Activated T-helper 2 cell treated with anti-CD3 and anti-CD28 coated beads, Interferon-gamma antibody, Interleukin-2, Interleukin-4, amounts not matched to agents 10 μg/mL and 5 μg/mL and 100 μg/mL, durations not matched to agents 14 hours and 24 hours and 36 hours (primary cell): ENCODE measurements at regions not wholly inside any gene's neighbourhood (a gene's known extent, or its start where the extent isn't known, plus 50 kb on each side); places are given as distances from the start of the nearest gene placed in this dataset.

Experiments used
- DNase-seq: peaks from one replicate; pipeline ENCODE4 v3.0.0; 2021; ENCODE audit warnings: low spot score
- H3K27ac Mint-ChIP-seq: one replicate; pipeline ENCODE4 v1.8.0; 2021; ENCODE audit warnings: mixed read lengths
- H3K27me3 Mint-ChIP-seq: one replicate; pipeline ENCODE4 v1.8.0; 2021; ENCODE audit warnings: low read depth, mixed read lengths
- H3K36me3 Mint-ChIP-seq: one replicate; pipeline ENCODE4 v1.8.0; 2021; ENCODE audit warnings: low read depth, mixed read lengths
- H3K4me1 Mint-ChIP-seq: one replicate; pipeline ENCODE4 v1.8.0; 2021; ENCODE audit warnings: low read depth, mixed read lengths
- H3K4me3 Mint-ChIP-seq: one replicate; pipeline ENCODE4 v1.8.0; 2021; ENCODE audit warnings: low read depth, mild to moderate bottlenecking, moderate library complexity, mixed read lengths
- H3K9me3 Mint-ChIP-seq: one replicate; pipeline ENCODE4 v1.8.0; 2021; ENCODE audit warnings: mixed read lengths
- intact Hi-C: fragments of 100-400 bp; cut with micrococcal nuclease; formaldehyde crosslinking; loops from one replicate; pipeline ENCODE4 v1.15.1; 2023

DNA sequence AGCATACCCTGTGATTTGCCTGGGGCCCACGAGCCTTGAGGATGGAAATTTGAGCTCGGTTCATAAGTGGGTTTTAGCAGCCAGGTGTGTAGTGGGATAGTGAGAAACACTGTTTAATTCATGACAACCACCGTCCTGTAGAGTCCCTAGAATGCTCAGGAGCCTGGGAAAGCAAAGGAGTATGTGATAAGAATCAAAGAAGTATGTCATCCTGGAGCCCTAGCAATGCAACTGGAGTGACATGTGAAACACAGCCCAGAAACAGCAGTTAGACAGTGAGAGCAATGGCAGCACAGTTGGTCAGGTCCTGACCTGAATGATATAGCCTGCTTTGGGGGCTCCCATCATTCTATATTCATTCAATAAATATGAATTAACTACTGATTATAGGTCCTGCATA, 161.2 kb upstream of the ECI2 start:
- no peak overlapping the region for H3K4me3 Mint-ChIP-seq
- no peaks in the 10 kb centered on the region for H3K36me3 Mint-ChIP-seq
- no peaks in the 10 kb centered on the region for H3K9me3 Mint-ChIP-seq
- peaks cover 2% of the 10 kb centered on the region for H3K27me3 Mint-ChIP-seq
- H3K27ac Mint-ChIP-seq: no peak overlapping the region
- DNase-seq: no peak
- H3K4me1 Mint-ChIP-seq: no peaks in the 10 kb centered on the region
- intact Hi-C loops: no loop called here

DNA sequence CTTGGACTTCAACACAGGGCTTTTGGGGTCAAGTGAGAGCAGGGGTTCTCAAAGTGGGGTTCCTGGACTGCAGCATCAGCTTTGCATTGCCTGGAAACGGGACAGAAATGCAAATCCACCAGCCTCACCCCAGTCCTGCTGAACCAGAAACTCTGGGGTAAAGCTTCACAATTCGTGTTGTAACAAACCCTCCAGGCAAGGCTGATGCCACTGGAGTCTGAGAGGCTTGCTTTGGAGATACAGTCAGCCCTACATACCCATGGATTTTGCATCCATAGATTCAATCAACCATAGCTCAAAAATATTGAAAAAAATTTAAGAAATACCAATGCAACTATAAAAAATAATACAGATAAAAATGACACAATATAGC, 160.4 kb upstream of the ECI2 start:
- Mint-ChIP-seq H3K36me3 (no peaks in the 10 kb centered on the region), H3K27ac (no peak overlapping the region), H3K9me3 (no peaks in the 10 kb centered on the region), H3K27me3 (no peaks in the 10 kb centered on the region), H3K4me3 (no peak overlapping the region), H3K4me1 (no peaks in the 10 kb centered on the region)
- no peak for DNase-seq
- intact Hi-C loops: no loop called here

GRCh38 chr6:4295058-4295782, 159.8 kb upstream of the ECI2 start:
- no peaks in the 10 kb centered on the region for H3K9me3 Mint-ChIP-seq
- H3K27ac Mint-ChIP-seq: no peak overlapping the region
- no peaks in the 10 kb centered on the region for H3K36me3 Mint-ChIP-seq
- no peak for DNase-seq
- no peak overlapping the region for H3K4me3 Mint-ChIP-seq
- intact Hi-C loops: no loop called here
- no peaks in the 10 kb centered on the region for H3K27me3 Mint-ChIP-seq
- H3K4me1 Mint-ChIP-seq: no peaks in the 10 kb centered on the region

- Mint-ChIP-seq H3K9me3 (no peaks in the 10 kb centered on the region), H3K4me3 (no peak overlapping the region), H3K4me1 (no peaks in the 10 kb centered on the region), H3K27me3 (no peaks in the 10 kb centered on the region), H3K27ac (no peak overlapping the region), H3K36me3 (no peaks in the 10 kb centered on the region)
- no peak for DNase-seq
- intact Hi-C loops: no loop called here
Observed at GRCh38 chr6:4294636-4295035, 159.3 kb upstream of the ECI2 start.

DNA sequence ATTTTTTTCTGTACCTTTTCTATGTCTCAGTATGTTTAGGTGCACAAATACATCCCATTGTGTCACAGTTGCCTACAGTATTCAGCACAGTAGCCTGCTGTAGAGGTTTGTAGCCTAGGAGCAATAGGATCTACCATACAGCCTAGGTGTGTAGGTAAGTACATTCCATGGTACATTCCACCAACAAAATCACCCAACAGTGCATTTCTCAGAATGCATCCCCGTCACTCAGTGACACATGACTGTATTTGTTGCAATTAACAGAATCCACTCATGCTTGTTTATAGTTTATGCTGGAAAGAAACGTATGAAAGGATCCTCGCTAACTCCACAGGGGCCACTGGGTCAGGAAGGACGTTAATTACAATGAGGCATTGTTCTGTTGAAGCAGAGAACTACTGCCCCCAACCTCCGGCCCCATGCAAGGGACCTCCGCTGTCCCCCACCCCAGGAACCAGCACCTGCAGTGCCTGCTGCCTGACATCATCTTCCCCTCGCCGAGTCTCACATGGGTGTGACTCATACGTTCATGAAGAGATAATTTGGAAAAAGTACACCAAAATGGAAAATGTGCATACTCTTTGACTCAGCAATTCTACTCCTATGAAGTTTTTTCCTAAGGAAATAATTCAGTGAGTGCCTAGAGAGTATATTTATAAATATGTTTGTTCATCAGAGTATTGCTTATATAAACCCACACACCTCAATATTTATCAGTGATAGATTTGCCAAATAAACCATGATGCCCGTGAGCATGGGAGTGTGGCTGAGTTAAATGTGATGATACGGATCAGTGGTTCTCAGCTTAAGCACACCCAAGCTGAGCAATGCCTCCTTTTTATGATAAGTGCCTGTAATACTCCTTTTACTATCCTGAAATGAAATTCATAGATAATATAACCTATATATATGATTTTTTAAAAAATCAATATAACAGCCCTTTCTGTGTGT, 156.4 kb upstream of the ECI2 start:
- no peaks in the 10 kb centered on the region for H3K27me3 Mint-ChIP-seq
- no peaks in the 10 kb centered on the region for H3K9me3 Mint-ChIP-seq
- DNase-seq: no peak
- no peaks in the 10 kb centered on the region for H3K36me3 Mint-ChIP-seq
- H3K27ac Mint-ChIP-seq: no peak overlapping the region
- H3K4me3 Mint-ChIP-seq: no peak overlapping the region
- H3K4me1 Mint-ChIP-seq: no peaks in the 10 kb centered on the region
- intact Hi-C loops: no loop called here

DNA sequence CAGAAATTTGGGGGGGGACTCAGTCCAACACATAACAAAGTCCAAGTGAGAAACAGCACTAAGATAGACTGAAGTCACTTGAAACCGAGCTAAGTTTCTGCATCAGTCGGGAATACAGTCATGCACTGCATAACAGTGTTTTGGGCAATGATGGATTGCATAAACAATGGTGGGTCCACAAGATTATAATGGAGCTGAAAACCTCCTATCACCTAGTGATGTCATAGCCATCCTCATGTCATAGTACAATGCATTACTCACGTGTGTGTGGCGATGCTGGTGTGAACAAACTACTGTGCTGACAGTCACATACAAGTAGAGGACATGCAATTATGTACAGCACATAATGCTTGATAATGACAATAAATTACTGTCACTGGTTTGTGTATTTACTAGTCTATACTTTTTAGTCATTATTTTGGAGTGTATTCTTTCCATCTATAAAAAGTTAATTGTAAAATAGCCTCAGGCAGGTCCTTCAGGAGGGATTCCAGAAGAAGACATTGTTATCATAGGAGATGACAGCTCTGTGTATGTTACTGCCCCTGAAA, 154.5 kb upstream of the ECI2 start:
- Mint-ChIP-seq H3K4me3 (no peak overlapping the region), H3K36me3 (no peaks in the 10 kb centered on the region), H3K4me1 (no peaks in the 10 kb centered on the region), H3K27me3 (peaks cover 2% of the 10 kb centered on the region), H3K9me3 (no peaks in the 10 kb centered on the region), H3K27ac (no peak overlapping the region)
- no peak for DNase-seq
- intact Hi-C loops: no loop called here

- no peaks in the 10 kb centered on the region for H3K9me3 Mint-ChIP-seq
- no peak overlapping the region for H3K4me3 Mint-ChIP-seq
- intact Hi-C loops: no loop called here
- peaks cover 7% of the 10 kb centered on the region for H3K27me3 Mint-ChIP-seq
- no peak overlapping the region for H3K27ac Mint-ChIP-seq
- no peaks in the 10 kb centered on the region for H3K4me1 Mint-ChIP-seq
- no peaks in the 10 kb centered on the region for H3K36me3 Mint-ChIP-seq
- no peak for DNase-seq
Observed at GRCh38 chr6:4287811-4288244, 152.5 kb upstream of the ECI2 start.

GRCh38 chr6:4287372-4287771, 152.0 kb upstream of the ECI2 start:
- DNase-seq: no peak
- Mint-ChIP-seq H3K36me3 (no peaks in the 10 kb centered on the region), H3K27me3 (peaks cover 9% of the 10 kb centered on the region), H3K9me3 (no peaks in the 10 kb centered on the region), H3K27ac (no peak overlapping the region), H3K4me3 (no peak overlapping the region), H3K4me1 (no peaks in the 10 kb centered on the region)
- intact Hi-C loops: no loop called here

- intact Hi-C loops: no loop called here
- Mint-ChIP-seq H3K4me3 (no peak overlapping the region), H3K36me3 (no peaks in the 10 kb centered on the region), H3K27me3 (peaks cover 26% of the 10 kb centered on the region), H3K27ac (no peak overlapping the region), H3K9me3 (no peaks in the 10 kb centered on the region), H3K4me1 (no peaks in the 10 kb centered on the region)
- DNase-seq: no peak
Observed at GRCh38 chr6:4282926-4283325, 147.6 kb upstream of the ECI2 start.

GRCh38 chr6:4281341-4282293, 146.2 kb upstream of the ECI2 start:
- peaks cover 26% of the 10 kb centered on the region for H3K27me3 Mint-ChIP-seq
- no peak overlapping the region for H3K4me3 Mint-ChIP-seq
- no peaks in the 10 kb centered on the region for H3K4me1 Mint-ChIP-seq
- H3K27ac Mint-ChIP-seq: no peak overlapping the region
- intact Hi-C loops: no loop called here
- no peaks in the 10 kb centered on the region for H3K36me3 Mint-ChIP-seq
- DNase-seq: no peak
- H3K9me3 Mint-ChIP-seq: no peaks in the 10 kb centered on the region

- H3K27me3 Mint-ChIP-seq: peaks cover 25% of the 10 kb centered on the region
- intact Hi-C loops: no loop called here
- H3K9me3 Mint-ChIP-seq: no peaks in the 10 kb centered on the region
- H3K4me1 Mint-ChIP-seq: no peaks in the 10 kb centered on the region
- H3K27ac Mint-ChIP-seq: no peak overlapping the region
- no peak overlapping the region for H3K4me3 Mint-ChIP-seq
- no peak for DNase-seq
- no peaks in the 10 kb centered on the region for H3K36me3 Mint-ChIP-seq
Observed at GRCh38 chr6:4280707-4281106, 145.3 kb upstream of the ECI2 start.

GRCh38 chr6:4280031-4280430, 144.7 kb upstream of the ECI2 start:
- H3K36me3 Mint-ChIP-seq: no peaks in the 10 kb centered on the region
- H3K27ac Mint-ChIP-seq: no peak overlapping the region
- intact Hi-C loops: no loop called here
- no peak for DNase-seq
- H3K27me3 Mint-ChIP-seq: peaks cover 25% of the 10 kb centered on the region
- no peaks in the 10 kb centered on the region for H3K9me3 Mint-ChIP-seq
- H3K4me1 Mint-ChIP-seq: no peaks in the 10 kb centered on the region
- H3K4me3 Mint-ChIP-seq: no peak overlapping the region
